PC-3 (cell line): ENCODE measurements at regions not wholly inside any gene's neighbourhood (a gene's known extent, or its start where the extent isn't known, plus 50 kb on each side); places are given as distances from the start of the nearest gene placed in this dataset.

Experiments
- CTCF ChIP-seq: fragments of 300-600 bp; sonication (generic); conservative IDR thresholded peaks from 2 replicates; pipeline ENCODE4 v1.5.1; 2017; ENCODE audit warnings: antibody characterized with exemption, low read depth, mild to moderate bottlenecking, low read length
- EZH2 ChIP-seq: fragments of 300-600 bp; sonication (generic); IDR thresholded peaks from one replicate; pipeline ENCODE4 v1.6.1; 2017; ENCODE audit warnings: antibody characterized with exemption, mild to moderate bottlenecking, low read length; ENCODE audit not compliant: unreplicated experiment

GRCh38 chr11:119907122-119907851 lies 178.3 kb upstream of the NECTIN1 start:
- TF ChIP-seq CTCF, result no peak
- TF ChIP-seq EZH2, result no peak
